ENCODE measurements at regions not wholly inside any gene's neighbourhood (a gene's known extent, or its start where the extent isn't known, plus 50 kb on each side); places are given as distances from the start of the nearest gene placed in this dataset.

DNA sequence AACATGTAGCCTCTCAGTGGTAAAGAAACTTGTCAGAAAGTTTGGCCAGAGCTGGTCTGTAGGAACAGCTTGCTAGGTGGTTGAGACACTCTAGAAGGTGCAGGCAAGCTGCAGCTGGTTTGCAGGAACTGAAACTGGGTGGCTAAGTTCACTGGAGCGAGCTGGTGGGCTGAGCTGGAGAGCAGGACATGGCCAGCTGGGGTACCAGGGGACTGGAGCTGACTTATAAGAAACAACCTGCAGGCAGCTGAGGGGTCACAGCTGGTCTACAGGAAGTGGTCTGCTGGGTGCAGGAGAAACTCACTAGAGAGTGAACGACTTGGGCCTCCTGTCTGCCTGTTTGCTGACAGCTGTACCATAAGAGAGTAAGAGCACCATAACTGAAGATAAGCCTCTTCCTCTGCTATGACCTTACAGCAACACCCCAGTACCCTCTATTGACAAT is 157.1 kb upstream of the LNX1 start:
- CTCF ChIA-PET: no interaction called here

DNA sequence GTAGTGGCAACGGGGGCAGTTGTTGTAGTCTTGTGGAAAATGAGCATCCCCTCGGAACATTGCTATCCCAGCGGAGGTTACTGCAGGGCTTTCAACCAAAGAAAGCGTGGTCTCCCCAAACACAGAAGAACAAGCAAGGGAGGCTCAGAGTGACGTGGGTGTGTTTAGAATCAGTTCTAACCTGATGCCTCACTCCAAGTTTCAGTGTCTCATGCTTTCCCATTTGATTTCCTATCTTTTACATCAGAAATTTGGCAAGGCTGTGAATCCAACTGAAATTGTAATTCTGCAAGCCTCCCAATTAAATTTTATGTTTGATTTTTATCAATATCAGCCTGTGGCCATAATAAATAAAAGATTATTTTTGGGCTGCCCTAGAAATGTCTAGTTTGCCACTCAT is 156.1 kb upstream of the LNX1 start:
- ChIA-PET CTCF (no interaction called here), POLR2A (no interaction called here)
- no peak for DNase-seq
- Histone ChIP-seq H3K27me3 (replicated peaks in 2 of 5; ENCODE audit: control insufficient read depth in 4 of 5, insufficient read depth in 5 of 5, low read length in 4 of 5) (no peaks in the 10 kb centered on the region), H3K36me3 (ENCODE audit: control insufficient read depth in 4 of 4, insufficient read depth in 4 of 4, low read length in 3 of 4) (no peaks in the 10 kb centered on the region), H3K9me3 (ENCODE audit: control extremely low read depth in 1 of 5, control insufficient read depth in 4 of 5, insufficient read depth in 2 of 5, low read depth in 1 of 5, low read length in 4 of 5) (peaks cover 0 to 5% (median 0%) of the 10 kb centered on the region in 5 experiments), H3K4me3 (ENCODE audit: control insufficient read depth in 1 of 7, extremely low read depth in 1 of 7, insufficient read depth in 4 of 7, low read depth in 2 of 7, low read length in 6 of 7) (no peak overlapping the region), H3K4me1 (ENCODE audit: control extremely low read depth in 1 of 4, control insufficient read depth in 4 of 4, insufficient read depth in 4 of 4, low read length in 3 of 4) (peaks cover 0 to 5% (median 0%) of the 10 kb centered on the region in 4 experiments), H3K27ac (ENCODE audit: insufficient read depth in 1 of 2, low read depth in 1 of 2, low read length in 2 of 2, poor library complexity in 1 of 2, severe bottlenecking in 2 of 2) (no peak overlapping the region)
- 98% methylated on average over 5 of the region's 5 CpGs for WGBS (ENCODE audit: insufficient coverage)

More for the DNA sequence above, 157.1 kb upstream of the LNX1 start:
- no peak overlapping the region for H3K4me3 ChIP-seq (ENCODE audit: control insufficient read depth in 1 of 7, extremely low read depth in 1 of 7, insufficient read depth in 4 of 7, low read depth in 2 of 7, low read length in 6 of 7)
- H3K27me3 ChIP-seq (replicated peaks in 2 of 5; ENCODE audit: control insufficient read depth in 4 of 5, insufficient read depth in 5 of 5, low read length in 4 of 5): no peaks in the 10 kb centered on the region
- H3K27ac ChIP-seq (ENCODE audit: insufficient read depth in 1 of 2, low read depth in 1 of 2, low read length in 2 of 2, poor library complexity in 1 of 2, severe bottlenecking in 2 of 2): no peak overlapping the region
- H3K9me3 ChIP-seq (ENCODE audit: control extremely low read depth in 1 of 5, control insufficient read depth in 4 of 5, insufficient read depth in 2 of 5, low read depth in 1 of 5, low read length in 4 of 5): peaks cover 0 to 5% (median 0%) of the 10 kb centered on the region in 5 experiments
- peaks cover 0 to 5% (median 0%) of the 10 kb centered on the region in 4 experiments for H3K4me1 ChIP-seq (ENCODE audit: control extremely low read depth in 1 of 4, control insufficient read depth in 4 of 4, insufficient read depth in 4 of 4, low read length in 3 of 4)
- POLR2A ChIA-PET: no interaction called here
- DNase-seq: peak in 2 of 3 donors; percentile 15 to 29
- H3K36me3 ChIP-seq (ENCODE audit: control insufficient read depth in 4 of 4, insufficient read depth in 4 of 4, low read length in 3 of 4): no peaks in the 10 kb centered on the region
- 67% methylated on average over 2 of the region's 2 CpGs for WGBS (ENCODE audit: insufficient coverage)

DNA sequence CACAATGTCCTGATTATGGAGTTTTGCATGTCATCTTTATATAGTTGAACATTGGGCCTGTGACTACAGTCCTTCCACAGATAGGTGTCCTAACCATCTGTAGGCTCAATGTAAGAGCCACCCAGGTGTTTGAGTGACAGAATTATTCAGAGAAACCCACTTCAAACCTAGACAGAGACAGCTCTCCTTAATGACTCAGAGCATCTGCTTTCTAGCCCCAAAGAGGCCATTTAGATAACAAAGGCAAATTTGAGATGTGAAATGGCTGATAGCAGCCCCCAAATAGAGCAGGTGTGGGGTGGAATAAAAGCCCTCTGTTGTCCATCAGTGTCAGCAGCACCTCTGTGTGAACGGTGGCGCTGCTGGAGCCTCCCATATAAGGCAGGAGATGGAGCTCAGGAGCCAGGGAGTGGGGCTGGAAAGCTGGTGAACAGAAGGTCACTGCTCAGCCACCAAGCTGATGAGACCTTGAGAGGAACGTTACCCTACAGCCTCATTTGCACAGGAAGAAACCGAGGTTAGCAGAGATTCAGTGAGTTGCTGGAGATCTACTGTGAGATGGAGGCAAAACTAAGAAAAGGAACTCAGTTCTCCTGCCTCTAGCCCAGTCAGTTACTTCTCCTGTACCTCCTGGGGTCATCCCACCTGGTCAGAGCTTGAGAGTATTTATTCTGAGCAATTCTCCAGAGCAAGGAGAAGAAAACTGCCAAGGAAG is 153.3 kb upstream of the LNX1 start:
- Histone ChIP-seq H3K9me3 (ENCODE audit: control extremely low read depth in 1 of 5, control insufficient read depth in 4 of 5, insufficient read depth in 2 of 5, low read depth in 1 of 5, low read length in 4 of 5) (no peaks in the 10 kb centered on the region), H3K36me3 (ENCODE audit: control insufficient read depth in 4 of 4, insufficient read depth in 4 of 4, low read length in 3 of 4) (no peaks in the 10 kb centered on the region), H3K27ac (ENCODE audit: insufficient read depth in 1 of 2, low read depth in 1 of 2, low read length in 2 of 2, poor library complexity in 1 of 2, severe bottlenecking in 2 of 2) (no peak overlapping the region), H3K4me1 (ENCODE audit: control extremely low read depth in 1 of 4, control insufficient read depth in 4 of 4, insufficient read depth in 4 of 4, low read length in 3 of 4) (peaks cover 0 to 5% (median 0%) of the 10 kb centered on the region in 4 experiments), H3K4me3 (ENCODE audit: control insufficient read depth in 1 of 7, extremely low read depth in 1 of 7, insufficient read depth in 4 of 7, low read depth in 2 of 7, low read length in 6 of 7) (no peak overlapping the region), H3K27me3 (replicated peaks in 2 of 5; ENCODE audit: control insufficient read depth in 4 of 5, insufficient read depth in 5 of 5, low read length in 4 of 5) (no peaks in the 10 kb centered on the region)
- ChIA-PET CTCF (no interaction called here), POLR2A (no interaction called here)
- 100% methylated on average over 2 of the region's 4 CpGs for WGBS (ENCODE audit: insufficient coverage)
- no peak for DNase-seq

DNA sequence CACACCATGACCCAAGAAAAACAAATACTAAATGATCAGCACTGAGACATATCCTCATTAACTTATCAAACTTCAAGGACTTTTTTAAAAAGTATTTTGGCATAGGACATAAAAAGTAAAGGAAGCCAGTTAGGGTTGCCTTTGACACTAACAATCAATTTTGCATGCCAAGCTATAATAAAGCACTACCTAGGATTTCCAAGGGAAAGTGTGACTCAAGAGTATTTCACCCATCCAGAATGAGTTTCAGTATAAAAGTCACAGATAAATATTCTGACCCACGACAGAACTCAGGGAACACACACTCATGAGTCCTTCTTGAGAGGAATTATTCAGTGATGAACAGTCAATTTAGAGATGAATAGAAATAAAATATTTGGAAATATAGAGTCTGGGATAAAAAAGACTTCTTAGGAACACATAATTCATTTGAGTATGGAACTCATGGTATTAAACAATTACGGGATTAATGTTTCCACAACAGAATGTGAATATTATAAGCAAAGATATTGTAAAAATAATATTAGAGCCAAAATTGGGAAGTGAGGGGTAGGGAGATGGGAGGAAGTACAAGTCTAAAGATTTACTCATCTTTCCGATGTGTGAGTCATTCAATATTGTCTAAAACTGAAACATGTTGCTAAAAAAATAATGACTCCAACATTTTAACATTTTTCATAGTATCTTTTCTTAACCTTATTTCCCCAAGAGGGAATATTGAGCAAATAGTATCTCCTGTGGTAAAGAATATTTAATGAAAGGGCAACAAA is 143.5 kb upstream of the LNX1 start:
- H3K27ac ChIP-seq (ENCODE audit: insufficient read depth in 1 of 2, low read depth in 1 of 2, low read length in 2 of 2, poor library complexity in 1 of 2, severe bottlenecking in 2 of 2): no peak overlapping the region
- H3K27me3 ChIP-seq (replicated peaks in 2 of 5; ENCODE audit: control insufficient read depth in 4 of 5, insufficient read depth in 5 of 5, low read length in 4 of 5): no peaks in the 10 kb centered on the region
- ChIA-PET POLR2A (interaction anchor here (0.7 kb wide), 1 partner anchor 412 kb away, joined by 3 read pairs; no protein-coding TSS in a partner anchor), CTCF (no interaction called here)
- no peaks in the 10 kb centered on the region for H3K9me3 ChIP-seq (ENCODE audit: control extremely low read depth in 1 of 5, control insufficient read depth in 4 of 5, insufficient read depth in 2 of 5, low read depth in 1 of 5, low read length in 4 of 5)
- H3K4me1 ChIP-seq (ENCODE audit: control extremely low read depth in 1 of 4, control insufficient read depth in 4 of 4, insufficient read depth in 4 of 4, low read length in 3 of 4): peaks cover 0 to 2% (median 0%) of the 10 kb centered on the region in 4 experiments
- no CpG with 5 or more reads among the region's 3 CpGs for WGBS (ENCODE audit: insufficient coverage)
- H3K4me3 ChIP-seq (ENCODE audit: control insufficient read depth in 1 of 7, extremely low read depth in 1 of 7, insufficient read depth in 4 of 7, low read depth in 2 of 7, low read length in 6 of 7): no peak overlapping the region
- no peaks in the 10 kb centered on the region for H3K36me3 ChIP-seq (ENCODE audit: control insufficient read depth in 4 of 4, insufficient read depth in 4 of 4, low read length in 3 of 4)
- DNase-seq: no peak

DNA sequence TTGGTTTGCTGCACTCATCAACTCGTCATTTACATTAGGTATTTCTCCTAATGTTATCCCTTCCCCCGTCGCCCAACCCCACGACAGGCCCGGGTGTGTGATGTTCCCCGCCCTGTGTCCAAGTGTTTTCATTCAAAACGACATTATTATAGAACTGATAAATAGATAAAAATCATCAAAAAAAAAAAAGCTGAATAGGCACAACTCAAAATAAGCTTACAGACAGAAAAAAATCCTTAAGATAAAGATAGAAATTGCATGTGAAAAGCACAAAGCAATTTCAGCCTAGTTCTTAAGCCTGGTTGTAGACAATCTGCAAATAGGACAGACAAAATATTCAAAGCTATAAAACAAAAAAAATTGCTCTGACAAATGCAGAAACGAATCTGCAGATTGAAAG is 142.9 kb upstream of the LNX1 start:
- no peak overlapping the region for H3K27ac ChIP-seq (ENCODE audit: insufficient read depth in 1 of 2, low read depth in 1 of 2, low read length in 2 of 2, poor library complexity in 1 of 2, severe bottlenecking in 2 of 2)
- ChIA-PET POLR2A (interaction anchor here (0.7 kb wide), 1 partner anchor 411 kb away, joined by 3 read pairs; no protein-coding TSS in a partner anchor), CTCF (interaction anchor here (0.6 kb wide), 1 partner anchor 433 kb away, joined by 3 read pairs; no protein-coding TSS in a partner anchor)
- no peaks in the 10 kb centered on the region for H3K27me3 ChIP-seq (replicated peaks in 2 of 5; ENCODE audit: control insufficient read depth in 4 of 5, insufficient read depth in 5 of 5, low read length in 4 of 5)
- H3K9me3 ChIP-seq (ENCODE audit: control extremely low read depth in 1 of 5, control insufficient read depth in 4 of 5, insufficient read depth in 2 of 5, low read depth in 1 of 5, low read length in 4 of 5): no peaks in the 10 kb centered on the region
- no peak for DNase-seq
- H3K36me3 ChIP-seq (ENCODE audit: control insufficient read depth in 4 of 4, insufficient read depth in 4 of 4, low read length in 3 of 4): no peaks in the 10 kb centered on the region
- H3K4me1 ChIP-seq (ENCODE audit: control extremely low read depth in 1 of 4, control insufficient read depth in 4 of 4, insufficient read depth in 4 of 4, low read length in 3 of 4): peaks cover 0 to 2% (median 0%) of the 10 kb centered on the region in 4 experiments
- H3K4me3 ChIP-seq (ENCODE audit: control insufficient read depth in 1 of 7, extremely low read depth in 1 of 7, insufficient read depth in 4 of 7, low read depth in 2 of 7, low read length in 6 of 7): no peak overlapping the region
- WGBS (ENCODE audit: insufficient coverage): no CpG with 5 or more reads among the region's 8 CpGs

DNA sequence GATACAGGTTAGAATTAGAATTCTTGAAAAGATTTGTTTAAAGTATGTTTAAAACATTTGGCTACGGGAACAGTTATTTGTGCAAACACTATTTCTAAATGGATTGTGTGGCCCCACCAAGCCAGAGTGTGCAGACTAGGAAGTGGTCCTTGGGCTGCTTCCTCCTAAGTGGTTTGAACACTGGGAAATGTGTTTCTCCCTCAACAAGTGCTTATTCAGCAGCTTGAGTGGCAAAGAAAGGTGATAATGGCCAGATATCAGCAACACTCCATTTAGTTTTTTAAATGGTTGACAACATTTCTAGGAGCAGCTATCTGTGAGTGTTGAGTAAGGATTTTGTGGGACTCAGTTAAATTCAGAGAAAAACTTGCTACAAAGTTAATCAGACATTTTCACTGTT is 141.4 kb upstream of the LNX1 start:
- Histone ChIP-seq H3K9me3 (ENCODE audit: control extremely low read depth in 1 of 5, control insufficient read depth in 4 of 5, insufficient read depth in 2 of 5, low read depth in 1 of 5, low read length in 4 of 5) (no peaks in the 10 kb centered on the region), H3K36me3 (ENCODE audit: control insufficient read depth in 4 of 4, insufficient read depth in 4 of 4, low read length in 3 of 4) (no peaks in the 10 kb centered on the region), H3K27ac (ENCODE audit: insufficient read depth in 1 of 2, low read depth in 1 of 2, low read length in 2 of 2, poor library complexity in 1 of 2, severe bottlenecking in 2 of 2) (no peak overlapping the region), H3K4me3 (ENCODE audit: control insufficient read depth in 1 of 7, extremely low read depth in 1 of 7, insufficient read depth in 4 of 7, low read depth in 2 of 7, low read length in 6 of 7) (no peak overlapping the region), H3K4me1 (ENCODE audit: control extremely low read depth in 1 of 4, control insufficient read depth in 4 of 4, insufficient read depth in 4 of 4, low read length in 3 of 4) (peaks cover 0 to 2% (median 0%) of the 10 kb centered on the region in 4 experiments), H3K27me3 (replicated peaks in 2 of 5; ENCODE audit: control insufficient read depth in 4 of 5, insufficient read depth in 5 of 5, low read length in 4 of 5) (no peaks in the 10 kb centered on the region)
- no CpG with 5 or more reads among the region's 1 CpG for WGBS (ENCODE audit: insufficient coverage)
- ChIA-PET POLR2A (no interaction called here), CTCF (no interaction called here)
- peak in 1 of 3 donors; percentile 12 for DNase-seq

Data from common myeloid progenitor, CD34-positive (primary cell).